ENCODE measurements at regions not wholly inside any gene's neighbourhood (a gene's known extent, or its start where the extent isn't known, plus 50 kb on each side); places are given as distances from the start of the nearest gene placed in this dataset.

- TF ChIP-seq RFX5 (IDR thresholded peaks at IDR 0.05; ENCODE audit: low read length) = no peak
- no peak for TF ChIP-seq MEF2A (IDR thresholded peaks at IDR 0.05; ENCODE audit: borderline replicate concordance, low read depth)
- no peak for TF ChIP-seq SMC3 (IDR thresholded peaks at IDR 0.05; ENCODE audit: low read depth, low read length)
- no peak for TF ChIP-seq ELF1 (IDR thresholded peaks at IDR 0.05)
- no peak for TF ChIP-seq FOXJ3 (CRISPR knock-in tag; IDR thresholded peaks at IDR 0.05)
- no peak for TF ChIP-seq CTCF (IDR thresholded peaks at IDR 0.05)
- WGBS (ENCODE audit: low lambda C conversion rate) = 42% methylated on average over 3 of the region's 3 CpGs
- H3K27me3 ChIP-seq (ENCODE audit: insufficient read depth) = no peaks in the 10 kb centered on the region
Observed at GRCh38 chr2:198390670-198391069, 586.3 kb downstream of the PLCL1 start.

GRCh38 chr2:198387677-198388076 is 583.3 kb downstream of the PLCL1 start:
- no peak overlapping the region for H3K4me3 ChIP-seq (ENCODE audit: low read depth in 2 of 2, low read length in 1 of 2)
- H4K20me1 ChIP-seq (ENCODE audit: insufficient read depth) = no peaks in the 10 kb centered on the region
- H3F3A ChIP-seq (replicated peaks; ENCODE audit: insufficient read depth) = no peaks in the 10 kb centered on the region
- no peak overlapping the region for H3K4me2 ChIP-seq
- H3K79me2 ChIP-seq (ENCODE audit: insufficient read depth) = no peaks in the 10 kb centered on the region
- no peak overlapping the region for H3K27ac ChIP-seq (ENCODE audit: low read depth in 2 of 2, low read length in 1 of 2)
- no peaks in the 10 kb centered on the region for H3K9me2 ChIP-seq
- no peaks in the 10 kb centered on the region; the same call in 1 of the 2 replicates for H3K27me3 ChIP-seq (ENCODE audit: insufficient read depth)
- no peak overlapping the region for H3K9ac ChIP-seq
- H3K36me3 ChIP-seq (replicated peaks in 1 of 2; ENCODE audit: control insufficient read depth in 1 of 2, insufficient read depth in 2 of 2, low read length in 1 of 2) = no peaks in the 10 kb centered on the region
- no peak for DNase-seq
- 0% methylated on average over 1 of the region's 1 CpG for WGBS (ENCODE audit: low lambda C conversion rate)
- H2AFZ ChIP-seq (ENCODE audit: low read depth) = no peak overlapping the region
- ChIA-PET POLR2A (no interaction called here), CTCF (no interaction called here)
- no peaks in the 10 kb centered on the region for H3K4me1 ChIP-seq (ENCODE audit: control insufficient read depth in 1 of 2, insufficient read depth in 2 of 2, low read depth in 1 of 2, low read length in 1 of 2)
- TF ChIP-seq CHD2 (IDR thresholded peaks at IDR 0.05; ENCODE audit: low read length, partially characterized antibody) (no peak), TEAD4 (IDR thresholded peaks at IDR 0.05; ENCODE audit: borderline replicate concordance, insufficient read depth) (no peak), FOXM1 (IDR thresholded peaks at IDR 0.05; ENCODE audit: low read depth) (no peak), FOXJ3 (CRISPR knock-in tag; IDR thresholded peaks at IDR 0.05) (no peak), FOSL2 (IDR thresholded peaks at IDR 0.05; ENCODE audit: borderline replicate concordance, low read depth) (no peak), MAX (IDR thresholded peaks at IDR 0.05; ENCODE audit: low read depth) (no peak), RAD21 (IDR thresholded peaks at IDR 0.05; ENCODE audit: low read length) (no peak), RFX5 (IDR thresholded peaks at IDR 0.05; ENCODE audit: low read length) (no peak), MXI1 (IDR thresholded peaks at IDR 0.05; ENCODE audit: low read depth, low read length) (no peak), GATA2 (CRISPR knock-in tag; IDR thresholded peaks at IDR 0.05) (no peak), TAF1 (IDR thresholded peaks at IDR 0.05; ENCODE audit: borderline replicate concordance, low read depth, low read length) (no peak), YY1 (IDR thresholded peaks at IDR 0.05; ENCODE audit: low read depth) (no peak), GABPA (IDR thresholded peaks at IDR 0.05; ENCODE audit: low read depth) (no peak), POLR2AphosphoS5 (IDR thresholded peaks at IDR 0.05; ENCODE audit: low read depth, low read length) (no peak), SMC3 (IDR thresholded peaks at IDR 0.05; ENCODE audit: low read depth, low read length) (no peak), JUND (IDR thresholded peaks at IDR 0.05) (no peak), SIN3A (IDR thresholded peaks at IDR 0.05; ENCODE audit: borderline replicate concordance, low read depth, low read length) (no peak), IRF3 (IDR thresholded peaks at IDR 0.05; ENCODE audit: low read depth, low read length) (no peak), USF1 (IDR thresholded peaks at IDR 0.05; ENCODE audit: borderline replicate concordance, low read depth) (no peak)
- no peaks in the 10 kb centered on the region for H3K9me3 ChIP-seq

More at GRCh38 chr2:198390670-198391069, 586.3 kb downstream of the PLCL1 start:
- Histone ChIP-seq H2AFZ (ENCODE audit: low read depth) (no peak overlapping the region), H3K9ac (no peak overlapping the region), H3K4me1 (ENCODE audit: control insufficient read depth in 1 of 2, insufficient read depth in 2 of 2, low read depth in 1 of 2, low read length in 1 of 2) (no peaks in the 10 kb centered on the region), H3K9me2 (no peaks in the 10 kb centered on the region), H3K9me3 (no peaks in the 10 kb centered on the region), H4K20me1 (ENCODE audit: insufficient read depth) (no peaks in the 10 kb centered on the region), H3F3A (replicated peaks; ENCODE audit: insufficient read depth) (no peaks in the 10 kb centered on the region), H3K27ac (ENCODE audit: low read depth in 2 of 2, low read length in 1 of 2) (no peak overlapping the region), H3K79me2 (ENCODE audit: insufficient read depth) (no peaks in the 10 kb centered on the region), H3K36me3 (replicated peaks in 1 of 2; ENCODE audit: control insufficient read depth in 1 of 2, insufficient read depth in 2 of 2, low read length in 1 of 2) (no peaks in the 10 kb centered on the region), H3K4me2 (no peak overlapping the region), H3K4me3 (ENCODE audit: low read depth in 2 of 2, low read length in 1 of 2) (no peak overlapping the region)
- no peak for DNase-seq
- ChIA-PET CTCF (no interaction called here), POLR2A (no interaction called here)
